Activated naive CD8-positive, alpha-beta T cell treated with anti-CD3 and anti-CD28 coated beads for 36 hours (primary cell): ENCODE measurements at regions not wholly inside any gene's neighbourhood (a gene's known extent, or its start where the extent isn't known, plus 50 kb on each side); places are given as distances from the start of the nearest gene placed in this dataset.

Experiments
- DNase-seq: peaks from one replicate; pipeline ENCODE4 v3.0.0; 2021
- H3K27ac Mint-ChIP-seq: one replicate; pipeline ENCODE4 v1.8.0; 2022; ENCODE audit warnings: mild to moderate bottlenecking, moderate library complexity, mixed read lengths
- H3K27me3 Mint-ChIP-seq: one replicate; pipeline ENCODE4 v1.8.0; 2022; ENCODE audit warnings: mild to moderate bottlenecking, mixed read lengths
- H3K36me3 Mint-ChIP-seq: one replicate; pipeline ENCODE4 v1.8.0; 2021; ENCODE audit warnings: mild to moderate bottlenecking, mixed read lengths
- H3K4me1 Mint-ChIP-seq: one replicate; pipeline ENCODE4 v1.8.0; 2021; ENCODE audit warnings: mixed read lengths
- H3K4me3 Mint-ChIP-seq: one replicate; pipeline ENCODE4 v1.8.0; 2022; ENCODE audit warnings: mild to moderate bottlenecking, moderate library complexity, mixed read lengths
- H3K9me3 Mint-ChIP-seq: one replicate; pipeline ENCODE4 v1.8.0; 2022; ENCODE audit warnings: mixed read lengths

DNA sequence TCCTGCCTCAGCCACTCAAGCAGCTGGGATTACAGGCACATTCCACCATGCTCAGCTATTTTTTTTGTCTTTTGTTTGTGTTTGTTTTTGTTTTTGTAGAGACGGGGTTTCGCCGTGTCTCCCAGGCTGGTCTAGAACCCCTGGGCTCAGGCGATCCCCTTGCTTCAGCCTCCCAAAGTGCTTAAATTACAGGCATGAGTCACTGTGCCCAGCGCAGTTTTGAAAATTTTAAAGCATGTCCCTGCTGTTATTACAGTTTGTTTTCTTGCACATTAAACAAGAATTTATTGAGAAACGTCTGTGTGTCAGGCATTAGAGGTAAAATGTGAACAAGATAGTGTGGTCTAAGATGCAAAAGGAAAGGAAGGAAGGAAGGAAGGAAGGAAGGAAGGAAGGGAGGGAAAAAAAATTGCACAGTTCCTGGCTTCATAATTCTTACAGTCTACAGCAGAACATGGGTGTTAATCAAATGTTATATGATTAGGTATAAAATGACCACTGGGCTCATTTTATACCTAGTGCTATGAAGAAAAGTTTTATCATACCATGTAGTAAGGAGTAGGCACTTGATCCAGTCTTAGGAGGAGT is 205.4 kb downstream of the SNX18 start:
- Mint-ChIP-seq H3K4me3 (no peak overlapping the region), H3K9me3 (no peaks in the 10 kb centered on the region), H3K27me3 (no peaks in the 10 kb centered on the region), H3K27ac (peak overlapping the region; percentile 49), H3K36me3 (no peaks in the 10 kb centered on the region), H3K4me1 (peaks cover 2% of the 10 kb centered on the region)
- no peak for DNase-seq

DNA sequence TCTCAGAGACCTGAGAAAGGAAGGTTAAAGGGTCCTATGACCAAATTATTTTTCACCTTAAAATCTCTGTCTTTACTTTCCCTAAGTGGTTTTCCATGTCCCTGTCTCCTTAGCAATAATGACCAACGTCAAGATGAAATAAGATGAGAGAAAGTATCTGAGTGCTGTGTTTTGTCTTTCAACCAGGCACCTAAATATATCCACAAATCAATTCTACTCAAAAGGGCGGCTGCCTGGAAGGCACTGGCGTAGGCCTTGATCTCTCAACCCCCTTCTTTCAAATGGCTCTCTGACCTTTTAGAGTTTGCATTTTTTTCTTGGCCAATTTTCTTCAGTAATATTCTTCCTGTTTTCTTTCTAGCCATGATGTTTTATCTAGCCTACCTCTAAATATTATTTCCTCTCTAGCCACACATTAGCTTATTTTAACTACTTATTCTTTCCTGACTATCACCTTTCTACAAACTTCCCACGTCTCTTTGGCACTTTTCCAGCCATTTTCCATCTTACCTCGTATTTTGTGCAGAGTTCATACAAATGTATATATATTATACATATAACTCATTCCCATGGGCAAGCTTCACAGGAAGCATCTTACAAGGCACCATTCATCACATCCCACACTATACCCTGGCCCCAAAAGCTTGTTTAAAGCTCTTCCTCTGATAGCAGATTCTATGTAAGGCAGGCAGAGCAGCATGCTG is 204.5 kb downstream of the SNX18 start:
- H3K4me1 Mint-ChIP-seq: peaks cover 2% of the 10 kb centered on the region
- H3K27me3 Mint-ChIP-seq: no peaks in the 10 kb centered on the region

DNA sequence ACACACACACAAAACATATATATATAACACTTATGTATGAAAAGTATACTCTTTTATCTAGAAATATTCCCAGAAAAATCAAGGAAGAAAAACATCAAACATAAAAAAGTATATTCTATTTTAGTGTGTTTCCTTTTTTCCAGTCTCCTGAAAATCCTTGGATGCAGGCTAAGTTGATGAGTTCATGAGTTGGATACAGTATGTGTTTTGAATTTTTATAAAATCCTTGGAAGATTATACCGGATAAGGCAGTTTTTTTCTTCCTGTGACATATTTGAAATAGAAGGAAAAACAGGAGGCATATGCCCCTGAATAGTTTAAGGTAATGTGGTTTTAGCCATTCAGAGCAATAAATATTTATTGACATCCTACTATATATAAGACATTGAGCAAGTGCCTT is 203.6 kb downstream of the SNX18 start:
- H3K36me3 Mint-ChIP-seq: no peaks in the 10 kb centered on the region
- H3K4me3 Mint-ChIP-seq: no peak overlapping the region
- no peaks in the 10 kb centered on the region for H3K27me3 Mint-ChIP-seq
- no peak for DNase-seq
- H3K27ac Mint-ChIP-seq: no peak overlapping the region
- H3K4me1 Mint-ChIP-seq: peaks cover 2% of the 10 kb centered on the region
- H3K9me3 Mint-ChIP-seq: peaks cover 3% of the 10 kb centered on the region

More for the DNA sequence above, 204.5 kb downstream of the SNX18 start:
- H3K9me3 Mint-ChIP-seq: no peaks in the 10 kb centered on the region
- no peaks in the 10 kb centered on the region for H3K36me3 Mint-ChIP-seq
- no peak overlapping the region for H3K4me3 Mint-ChIP-seq
- no peak overlapping the region for H3K27ac Mint-ChIP-seq
- DNase-seq: no peak

DNA sequence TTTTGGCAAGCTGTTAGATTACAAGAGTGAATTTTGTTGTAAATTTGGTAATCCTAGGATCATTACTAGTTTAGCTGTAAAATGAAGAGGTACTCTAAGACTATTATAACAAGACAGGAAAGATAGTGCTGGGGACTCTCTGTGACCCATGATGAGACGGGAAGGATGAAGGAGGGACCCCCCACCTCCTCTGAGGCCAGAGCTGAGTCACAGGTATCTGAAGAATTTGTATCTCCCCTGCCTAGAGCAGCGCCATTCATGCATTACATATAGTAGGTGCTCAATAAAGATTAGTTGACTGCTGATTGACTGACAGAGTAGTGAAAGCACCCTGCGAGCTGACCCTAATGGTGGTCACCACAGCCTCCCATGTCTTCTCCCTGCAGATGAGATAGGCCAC is 202.8 kb downstream of the SNX18 start:
- H3K36me3 Mint-ChIP-seq: no peaks in the 10 kb centered on the region
- H3K27me3 Mint-ChIP-seq: no peaks in the 10 kb centered on the region
- no peak overlapping the region for H3K27ac Mint-ChIP-seq
- H3K4me3 Mint-ChIP-seq: no peak overlapping the region
- DNase-seq: no peak
- H3K9me3 Mint-ChIP-seq: peaks cover 3% of the 10 kb centered on the region
- peaks cover 2% of the 10 kb centered on the region for H3K4me1 Mint-ChIP-seq

DNA sequence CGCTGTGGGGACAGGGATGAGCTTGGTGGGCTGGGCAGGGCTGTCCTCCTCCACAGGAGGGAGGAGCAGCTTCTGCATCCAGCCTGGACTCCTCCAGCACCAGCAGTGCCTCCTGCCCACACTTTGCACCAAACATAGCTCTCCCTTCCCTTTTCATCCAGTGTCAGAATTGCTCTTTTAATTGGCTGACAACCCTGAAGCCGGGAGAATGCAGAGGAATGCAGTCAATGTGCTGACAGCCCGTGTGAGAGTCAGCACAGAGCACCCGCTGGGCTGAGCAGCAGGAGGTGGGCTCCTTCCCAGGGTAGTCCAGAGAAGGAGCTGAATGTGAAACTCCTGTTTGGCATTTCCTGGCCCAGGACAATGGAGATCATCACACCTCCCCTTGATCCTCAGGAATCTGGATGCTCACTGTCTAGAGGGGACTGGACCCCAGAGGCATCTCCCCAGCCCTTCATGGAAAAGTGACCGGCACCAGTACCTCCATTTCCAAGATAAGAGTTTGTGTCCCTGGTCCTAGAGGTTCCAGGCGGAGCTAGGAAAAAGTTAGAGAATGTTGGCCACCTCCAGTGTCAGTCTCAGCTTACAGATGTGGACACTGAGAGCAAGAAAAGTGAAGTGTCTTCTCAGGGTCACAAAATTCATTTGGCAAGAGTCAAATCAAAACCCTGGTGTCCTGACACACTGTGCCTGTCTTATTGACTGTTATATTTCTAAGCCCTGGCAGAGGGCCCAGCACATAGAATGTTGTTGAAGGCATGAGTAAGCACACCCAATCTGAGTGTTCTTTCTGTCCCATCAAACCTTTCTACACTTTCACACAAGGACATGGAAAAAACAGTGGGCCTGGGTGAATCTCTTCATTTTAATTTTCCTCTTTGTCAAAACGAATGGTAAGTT is 202.1 kb downstream of the SNX18 start:
- Mint-ChIP-seq H3K4me3 (no peak overlapping the region), H3K27me3 (no peaks in the 10 kb centered on the region), H3K4me1 (peaks cover 2% of the 10 kb centered on the region), H3K36me3 (no peaks in the 10 kb centered on the region), H3K27ac (no peak overlapping the region), H3K9me3 (peaks cover 3% of the 10 kb centered on the region)
- no peak for DNase-seq

DNA sequence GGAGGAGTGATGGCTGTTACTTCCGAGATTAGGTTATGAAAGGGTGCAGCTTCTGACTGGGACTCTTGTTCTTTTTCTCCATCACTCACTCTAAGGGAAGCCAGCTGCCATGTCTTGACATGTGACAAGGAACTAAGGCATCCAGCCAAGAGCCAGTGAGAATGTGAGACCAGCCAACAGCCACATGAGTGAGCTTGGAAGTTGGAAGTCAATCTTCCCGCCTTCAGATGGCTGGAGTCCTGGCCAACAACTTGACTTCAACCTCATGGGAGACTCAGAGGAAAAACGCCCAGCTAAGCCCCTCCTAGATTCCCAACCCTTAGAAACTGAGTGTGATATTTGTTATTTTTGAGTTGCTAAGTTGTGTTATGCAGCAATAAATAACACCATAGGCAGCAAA is 201.1 kb downstream of the SNX18 start:
- DNase-seq: no peak
- peaks cover 3% of the 10 kb centered on the region for H3K9me3 Mint-ChIP-seq
- no peaks in the 10 kb centered on the region for H3K27me3 Mint-ChIP-seq
- H3K27ac Mint-ChIP-seq: no peak overlapping the region
- peaks cover 2% of the 10 kb centered on the region for H3K4me1 Mint-ChIP-seq
- no peaks in the 10 kb centered on the region for H3K36me3 Mint-ChIP-seq
- H3K4me3 Mint-ChIP-seq: no peak overlapping the region

DNA sequence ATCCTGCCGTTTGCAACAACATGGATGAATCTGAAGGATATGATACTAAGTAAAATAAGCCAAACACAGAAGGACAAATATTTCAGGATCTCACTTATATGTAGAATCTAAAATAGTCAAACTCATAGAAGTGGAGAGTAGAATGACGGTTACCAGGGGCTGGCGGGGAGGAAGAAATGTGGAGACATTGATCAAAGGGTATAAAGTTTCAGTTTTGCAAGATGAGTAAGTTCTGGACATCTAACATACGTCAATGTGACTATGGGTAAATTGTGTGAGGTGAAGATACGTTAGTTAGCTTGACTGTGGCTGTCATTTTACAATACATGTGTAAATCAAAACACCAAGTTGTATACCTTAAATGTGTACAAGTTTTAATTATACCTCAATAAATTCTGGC is 200.3 kb downstream of the SNX18 start:
- DNase-seq: no peak

DNA sequence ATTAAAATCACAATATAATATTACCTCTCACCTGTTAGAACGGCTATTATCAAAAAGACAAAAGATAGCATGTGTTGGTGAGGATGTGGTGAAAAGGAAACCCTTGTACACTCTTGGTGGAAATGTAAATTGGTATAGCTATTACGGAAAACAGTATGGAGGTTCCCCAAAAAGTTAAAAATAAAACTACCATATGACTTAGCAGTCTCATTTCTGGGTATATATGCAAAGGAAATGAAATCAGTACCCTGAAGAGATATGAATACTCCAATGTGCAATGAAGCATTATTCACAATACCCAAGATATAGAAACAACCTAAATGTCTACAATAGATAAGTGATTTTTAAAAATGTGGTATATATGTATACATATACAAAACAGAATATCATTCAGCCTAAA is 199.9 kb downstream of the SNX18 start:
- Mint-ChIP-seq H3K27ac (no peak overlapping the region), H3K27me3 (no peaks in the 10 kb centered on the region), H3K4me3 (no peak overlapping the region), H3K36me3 (no peaks in the 10 kb centered on the region), H3K4me1 (peaks cover 2% of the 10 kb centered on the region), H3K9me3 (peaks cover 3% of the 10 kb centered on the region)
- no peak for DNase-seq

More for the DNA sequence above, 200.3 kb downstream of the SNX18 start:
- no peaks in the 10 kb centered on the region for H3K36me3 Mint-ChIP-seq
- peaks cover 3% of the 10 kb centered on the region for H3K9me3 Mint-ChIP-seq
- peaks cover 2% of the 10 kb centered on the region for H3K4me1 Mint-ChIP-seq
- H3K4me3 Mint-ChIP-seq: no peak overlapping the region
- H3K27me3 Mint-ChIP-seq: no peaks in the 10 kb centered on the region
- no peak overlapping the region for H3K27ac Mint-ChIP-seq

DNA sequence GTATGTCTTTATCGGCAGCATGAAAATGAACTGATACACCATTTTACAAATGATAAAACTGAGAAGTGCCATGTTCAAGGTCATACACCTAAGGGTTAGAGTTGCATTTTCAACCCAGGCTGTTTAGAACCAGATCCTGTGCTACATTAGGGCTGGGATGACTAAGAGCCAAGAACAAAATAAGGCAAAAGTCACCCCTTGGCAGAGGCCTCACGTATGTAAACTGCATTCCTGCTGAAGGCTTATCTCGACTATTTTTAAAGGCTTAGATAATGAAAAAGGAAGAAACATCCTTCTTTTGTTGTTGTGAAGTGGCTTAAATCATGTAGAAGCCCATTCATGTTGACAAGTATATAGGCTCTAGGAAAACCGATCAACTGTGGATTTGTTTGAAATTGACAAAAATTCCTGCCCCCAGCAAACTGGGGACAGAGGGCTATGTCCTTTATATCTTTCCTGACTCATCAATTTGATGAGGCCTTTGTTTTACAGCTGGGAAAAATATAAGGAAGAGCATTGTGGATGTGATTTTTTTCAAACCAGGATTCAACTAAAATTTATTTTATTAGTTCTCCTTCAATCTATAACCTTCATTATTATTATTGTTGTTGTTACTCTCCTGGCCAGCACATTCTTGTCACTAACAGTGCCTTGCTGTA is 196.5 kb downstream of the SNX18 start:
- H3K9me3 Mint-ChIP-seq: peaks cover 3% of the 10 kb centered on the region
- no peak overlapping the region for H3K4me3 Mint-ChIP-seq
- DNase-seq: no peak
- no peaks in the 10 kb centered on the region for H3K36me3 Mint-ChIP-seq
- no peaks in the 10 kb centered on the region for H3K27me3 Mint-ChIP-seq
- no peak overlapping the region for H3K27ac Mint-ChIP-seq
- H3K4me1 Mint-ChIP-seq: no peaks in the 10 kb centered on the region

DNA sequence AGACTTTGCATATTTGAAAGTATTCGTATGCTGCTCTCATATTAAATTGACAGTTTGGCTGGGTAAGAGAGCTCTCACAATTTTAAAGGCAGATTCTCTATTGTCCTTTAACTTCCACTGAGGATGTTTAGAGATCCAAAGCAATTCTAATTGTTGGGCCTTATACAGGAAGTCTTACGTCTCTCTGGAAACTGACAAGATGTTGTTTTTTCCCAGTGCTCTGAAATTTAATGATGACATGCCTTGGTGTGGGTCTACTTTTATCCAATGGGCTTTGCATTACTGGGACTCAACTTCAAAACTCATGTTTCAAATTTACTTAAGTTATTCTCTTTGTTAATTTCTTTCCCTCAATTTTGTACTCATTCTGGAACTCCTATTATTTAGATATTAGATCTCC is 191.5 kb downstream of the SNX18 start:
- H3K36me3 Mint-ChIP-seq: no peaks in the 10 kb centered on the region
- no peak overlapping the region for H3K4me3 Mint-ChIP-seq
- no peak overlapping the region for H3K27ac Mint-ChIP-seq
- DNase-seq: no peak
- H3K27me3 Mint-ChIP-seq: no peaks in the 10 kb centered on the region
- H3K9me3 Mint-ChIP-seq: no peaks in the 10 kb centered on the region
- H3K4me1 Mint-ChIP-seq: no peaks in the 10 kb centered on the region

DNA sequence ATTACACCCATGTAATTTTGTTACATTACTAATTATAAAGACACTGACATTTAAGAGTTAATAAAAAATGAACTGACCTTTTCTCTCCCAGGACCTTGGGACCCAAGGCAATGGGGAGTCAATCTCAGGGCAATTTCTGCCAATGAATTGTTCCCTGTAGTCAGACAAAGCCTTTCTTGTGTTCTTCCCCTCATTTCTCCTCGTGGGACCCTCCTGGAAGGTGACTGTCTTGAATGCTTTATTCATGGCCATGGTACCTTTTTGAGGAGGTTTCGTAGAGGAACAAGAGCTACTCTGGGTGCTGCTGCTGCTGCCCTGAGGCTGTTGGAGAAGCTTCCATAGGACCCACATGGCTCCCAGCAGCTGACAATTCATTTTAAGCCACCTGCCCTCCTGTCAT is 190.3 kb downstream of the SNX18 start:
- no peak for DNase-seq
- Mint-ChIP-seq H3K27ac (no peak overlapping the region), H3K36me3 (no peaks in the 10 kb centered on the region), H3K9me3 (no peaks in the 10 kb centered on the region), H3K27me3 (no peaks in the 10 kb centered on the region), H3K4me3 (no peak overlapping the region), H3K4me1 (no peaks in the 10 kb centered on the region)

DNA sequence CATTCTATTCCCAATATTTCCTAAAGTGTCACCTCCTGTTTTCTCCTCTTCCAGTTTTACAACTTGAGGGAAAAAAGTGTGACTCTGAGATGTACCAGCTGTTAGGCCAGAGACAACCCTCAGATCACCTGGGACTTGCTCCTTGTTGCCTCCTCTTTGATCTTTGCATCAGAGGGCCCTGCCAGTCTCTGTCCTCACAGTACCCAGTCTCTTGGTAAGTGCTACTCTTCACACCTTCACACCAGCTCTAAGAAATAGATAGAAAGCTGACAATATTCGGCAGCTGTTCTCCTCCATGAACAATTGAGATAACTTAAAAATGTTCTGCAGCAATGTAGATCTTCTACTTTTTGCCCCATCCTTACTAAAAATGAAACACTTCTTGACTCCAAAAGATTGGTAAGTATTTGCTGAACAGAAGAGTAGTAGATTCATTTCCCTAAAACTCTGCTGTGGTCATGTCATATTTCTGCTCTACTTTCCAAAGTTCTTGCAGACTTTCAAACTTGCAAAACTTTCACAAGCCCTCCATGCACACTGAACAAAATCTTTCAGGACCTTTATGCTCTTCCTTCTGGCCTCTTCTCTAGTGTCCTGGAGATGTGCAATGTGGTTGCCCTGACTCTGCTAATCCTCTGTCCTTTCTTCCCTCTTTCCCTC is 188.6 kb downstream of the SNX18 start:
- Mint-ChIP-seq H3K4me1 (no peaks in the 10 kb centered on the region), H3K27ac (no peak overlapping the region)

DNA sequence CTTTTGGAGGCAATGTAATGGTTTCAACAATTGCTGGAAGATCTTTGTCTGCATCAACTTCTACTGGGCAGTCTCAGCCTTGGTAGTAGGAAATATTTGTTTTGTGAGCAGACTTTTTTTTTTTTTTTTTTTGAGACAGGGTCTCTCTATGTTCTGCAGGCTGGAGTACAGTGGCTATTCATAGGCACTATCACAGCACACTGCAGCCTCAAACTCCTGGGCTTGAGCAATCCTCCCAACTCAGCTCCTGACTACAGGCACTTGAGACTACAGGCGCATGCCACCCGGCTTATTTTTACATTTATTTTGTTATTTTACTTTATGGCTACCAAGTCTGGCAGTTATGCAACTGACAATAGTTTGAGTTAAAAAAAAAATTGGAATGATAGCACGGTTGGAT is 187.3 kb downstream of the SNX18 start:
- Mint-ChIP-seq H3K4me1 (peaks cover 2% of the 10 kb centered on the region), H3K27me3 (no peaks in the 10 kb centered on the region), H3K36me3 (no peaks in the 10 kb centered on the region), H3K4me3 (no peak overlapping the region), H3K9me3 (no peaks in the 10 kb centered on the region), H3K27ac (no peak overlapping the region)
- no peak for DNase-seq

More for the DNA sequence above, 188.6 kb downstream of the SNX18 start:
- Mint-ChIP-seq H3K4me3 (no peak overlapping the region), H3K36me3 (no peaks in the 10 kb centered on the region), H3K27me3 (no peaks in the 10 kb centered on the region), H3K9me3 (no peaks in the 10 kb centered on the region)
- DNase-seq: no peak

DNA sequence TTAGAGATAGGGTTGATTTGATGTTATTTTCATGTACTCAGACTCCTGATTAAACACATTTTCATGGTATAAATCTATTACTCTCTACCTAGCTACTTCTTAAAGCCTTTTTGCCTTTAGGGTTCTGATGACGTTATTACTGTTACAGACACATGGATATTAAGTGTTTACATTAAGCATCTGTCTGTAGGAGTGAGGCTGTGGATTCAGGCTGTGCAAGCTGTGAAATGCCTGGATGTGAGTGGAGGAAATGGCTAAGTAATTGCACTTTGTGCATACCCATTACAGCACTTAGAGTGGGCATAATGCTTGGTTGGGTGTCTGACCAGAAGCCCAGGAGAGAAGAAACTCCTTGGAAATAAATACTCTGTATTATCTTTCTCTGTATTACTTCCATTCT is 186.8 kb downstream of the SNX18 start:
- Mint-ChIP-seq H3K9me3 (no peaks in the 10 kb centered on the region), H3K27me3 (no peaks in the 10 kb centered on the region), H3K36me3 (no peaks in the 10 kb centered on the region), H3K4me3 (no peak overlapping the region), H3K27ac (no peak overlapping the region), H3K4me1 (peaks cover 2% of the 10 kb centered on the region)
- DNase-seq: no peak
